Kidney (tissue), 13 donors: ENCODE measurements at regions not wholly inside any gene's neighbourhood (a gene's known extent, or its start where the extent isn't known, plus 50 kb on each side); places are given as distances from the start of the nearest gene placed in this dataset.
A peak's percentile ranks its signal among the peaks of the same experiment; 100 is the strongest.

Experiments used
- DNase-seq, 5 donors: peaks; one replicate each; pipeline ENCODE4 v3.0.0-alpha.2; 2013 to 2020
- FAIRE-seq: peaks from 2 replicates; lab custom pipeline; 2012; peaks lifted over from hg19 to GRCh38; lab: Jason Lieb, UNC
- H3K27ac ChIP-seq, 2 donors: one replicate each; pipeline ENCODE4 v1.7.0; 2013; ENCODE audit warnings: low read depth in 2 of 2, low read length in 2 of 2, inconsistent platforms in 1 of 2
- H3K27me3 ChIP-seq: one replicate; pipeline ENCODE4 v1.7.1; 2013; ENCODE audit warnings: low read length, inconsistent platforms; ENCODE audit not compliant: control insufficient read depth, insufficient read depth
- H3K36me3 ChIP-seq, 3 donors: one replicate each; pipeline versions ENCODE4 v1.7.0 to v1.7.1; 2013; ENCODE audit warnings: low read length in 3 of 3, control low read depth in 1 of 3, inconsistent platforms in 1 of 3; ENCODE audit not compliant: insufficient read depth in 3 of 3, control insufficient read depth in 2 of 3
- H3K4me1 ChIP-seq, 3 donors: one replicate each; pipeline versions ENCODE4 v1.7.0 to v1.7.1; 2013; ENCODE audit warnings: low read length in 3 of 3, inconsistent platforms in 1 of 3, low read depth in 1 of 3; ENCODE audit not compliant: control insufficient read depth in 2 of 3, insufficient read depth in 2 of 3
- H3K4me3 ChIP-seq, 3 donors: one replicate each; pipeline versions ENCODE4 v1.7.0 to v1.8.1; 2013; ENCODE audit warnings: low read length in 3 of 3, control low read depth in 1 of 3, inconsistent platforms in 1 of 3
- H3K9ac ChIP-seq, 3 donors: one replicate each; pipeline versions ENCODE4 v1.7.0 to v1.7.1; 2013; ENCODE audit warnings: low read length in 3 of 3, control low read depth in 1 of 3, inconsistent platforms in 1 of 3
- H3K9me3 ChIP-seq, 3 donors: one replicate each; pipeline versions ENCODE4 v1.7.0 to v1.7.1; 2013; ENCODE audit warnings: low read length in 3 of 3, control low read depth in 1 of 3, inconsistent platforms in 1 of 3; ENCODE audit not compliant: control insufficient read depth in 2 of 3, insufficient read depth in 1 of 3
- intact Hi-C: fragments of 100-400 bp; cut with DNase I; formaldehyde crosslinking; loops from one replicate; pipeline ENCODE4 v1.11.1; 2022
- TF ChIP-seq, protein P1 (sequence below): IDR thresholded peaks from 3 replicates; pipeline ENCODE4 v1.5.1; 2012; ENCODE audit warnings: mild to moderate bottlenecking, moderate library complexity, borderline replicate concordance; ENCODE audit not compliant: insufficient read depth; ENCODE audit errors: extremely low read depth
- donor health status: control.
- donor health status: control.
- donor health status: control.
- donor health status: control.
- donor health status: control.
- donor health status: DM: yes; HTN: yes; CAD: no.
- donor health status: Normal renal cell carcinoma (clear cell type).

DNA sequence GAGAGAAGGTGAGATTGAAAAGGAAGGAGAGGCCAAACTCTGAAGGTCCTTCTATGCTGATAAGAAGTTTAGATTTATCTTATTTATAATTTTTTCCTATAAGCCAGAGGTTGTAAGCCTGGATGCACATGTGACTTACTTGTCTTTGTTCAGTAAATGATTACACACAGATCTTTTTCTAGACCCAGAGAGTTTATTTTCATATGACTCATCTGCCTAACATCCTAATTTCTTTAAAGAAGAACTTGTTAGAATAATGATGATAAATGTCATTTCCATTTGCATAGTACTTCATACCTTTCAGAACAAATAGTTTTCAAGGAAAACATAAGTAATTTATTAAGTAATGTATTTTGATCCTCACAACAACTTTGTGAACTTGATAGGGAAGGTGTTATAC is 434.8 kb upstream of the DPH6 start:
- Histone ChIP-seq H3K9ac (no peak overlapping the region), H3K36me3 (no peaks in the 10 kb centered on the region), H3K4me3 (no peak overlapping the region), H3K4me1 (no peaks in the 10 kb centered on the region), H3K9me3 (no peaks in the 10 kb centered on the region), H3K27ac (no peak overlapping the region), H3K27me3 (no peaks in the 10 kb centered on the region)
- DNase-seq = no peak
- TF ChIP-seq, protein P1, sequence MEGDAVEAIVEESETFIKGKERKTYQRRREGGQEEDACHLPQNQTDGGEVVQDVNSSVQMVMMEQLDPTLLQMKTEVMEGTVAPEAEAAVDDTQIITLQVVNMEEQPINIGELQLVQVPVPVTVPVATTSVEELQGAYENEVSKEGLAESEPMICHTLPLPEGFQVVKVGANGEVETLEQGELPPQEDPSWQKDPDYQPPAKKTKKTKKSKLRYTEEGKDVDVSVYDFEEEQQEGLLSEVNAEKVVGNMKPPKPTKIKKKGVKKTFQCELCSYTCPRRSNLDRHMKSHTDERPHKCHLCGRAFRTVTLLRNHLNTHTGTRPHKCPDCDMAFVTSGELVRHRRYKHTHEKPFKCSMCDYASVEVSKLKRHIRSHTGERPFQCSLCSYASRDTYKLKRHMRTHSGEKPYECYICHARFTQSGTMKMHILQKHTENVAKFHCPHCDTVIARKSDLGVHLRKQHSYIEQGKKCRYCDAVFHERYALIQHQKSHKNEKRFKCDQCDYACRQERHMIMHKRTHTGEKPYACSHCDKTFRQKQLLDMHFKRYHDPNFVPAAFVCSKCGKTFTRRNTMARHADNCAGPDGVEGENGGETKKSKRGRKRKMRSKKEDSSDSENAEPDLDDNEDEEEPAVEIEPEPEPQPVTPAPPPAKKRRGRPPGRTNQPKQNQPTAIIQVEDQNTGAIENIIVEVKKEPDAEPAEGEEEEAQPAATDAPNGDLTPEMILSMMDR = no peak
- intact Hi-C loops = no loop called here
- FAIRE-seq = no peak

DNA sequence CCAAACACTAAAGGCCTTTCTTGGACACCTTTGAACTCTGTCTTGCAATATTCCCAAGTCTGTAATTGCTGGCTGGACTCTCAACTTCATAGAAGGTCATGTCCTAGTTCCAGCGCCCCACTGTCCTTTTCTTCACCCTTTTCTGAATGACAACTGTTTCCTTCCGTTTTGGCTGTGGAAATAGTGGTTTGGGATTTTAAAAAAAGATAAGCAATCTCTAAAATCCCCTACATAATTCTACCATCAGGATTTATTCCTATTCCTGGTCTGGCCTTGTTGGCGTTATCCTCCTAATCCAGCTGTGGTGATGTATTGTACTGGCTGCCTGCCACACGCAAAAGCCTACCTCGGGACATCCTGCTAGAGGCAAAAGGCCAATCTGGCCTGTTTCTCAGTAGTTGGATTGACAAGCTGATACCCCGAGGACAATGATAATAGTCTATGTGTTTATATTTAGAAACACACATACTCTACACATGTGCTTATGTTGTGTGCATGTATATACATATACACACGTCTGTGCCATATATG is 440.3 kb upstream of the DPH6 start:
- Histone ChIP-seq H3K27me3 (no peaks in the 10 kb centered on the region), H3K9me3 (no peaks in the 10 kb centered on the region), H3K4me3 (no peak overlapping the region), H3K36me3 (no peaks in the 10 kb centered on the region), H3K27ac (no peak overlapping the region), H3K4me1 (no peaks in the 10 kb centered on the region), H3K9ac (no peak overlapping the region)
- peak; percentile 36 to 83 (median 53) for DNase-seq
- intact Hi-C loops = no loop called here
- TF ChIP-seq, protein P1 = no peak
- no peak for FAIRE-seq

DNA sequence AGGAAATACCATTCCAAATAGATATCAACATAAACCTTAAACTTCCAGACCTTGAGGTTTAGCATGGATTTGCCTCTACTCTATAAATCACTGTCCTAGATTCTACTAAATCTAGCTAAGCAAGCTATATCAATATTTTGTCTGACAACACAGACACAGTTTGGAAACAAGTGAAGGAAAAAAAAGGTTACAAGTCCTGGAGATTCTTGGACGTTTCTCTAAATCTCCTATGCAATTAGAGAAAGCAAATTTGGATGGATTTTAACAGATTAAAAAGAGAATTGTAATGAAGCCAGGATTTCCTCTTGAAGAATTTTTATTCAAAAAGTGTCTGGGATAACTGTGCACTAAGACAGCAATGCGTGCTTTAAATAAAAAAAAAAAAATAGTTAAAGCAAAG is 441.1 kb upstream of the DPH6 start:
- Histone ChIP-seq H3K36me3 (no peaks in the 10 kb centered on the region), H3K4me1 (no peaks in the 10 kb centered on the region), H3K9me3 (no peaks in the 10 kb centered on the region), H3K27ac (no peak overlapping the region), H3K9ac (no peak overlapping the region), H3K4me3 (no peak overlapping the region), H3K27me3 (no peaks in the 10 kb centered on the region)
- DNase-seq (peak in 1 of 5 donors; percentile 28), FAIRE-seq (no peak)
- TF ChIP-seq, protein P1 = no peak
- intact Hi-C loops = no loop called here

DNA sequence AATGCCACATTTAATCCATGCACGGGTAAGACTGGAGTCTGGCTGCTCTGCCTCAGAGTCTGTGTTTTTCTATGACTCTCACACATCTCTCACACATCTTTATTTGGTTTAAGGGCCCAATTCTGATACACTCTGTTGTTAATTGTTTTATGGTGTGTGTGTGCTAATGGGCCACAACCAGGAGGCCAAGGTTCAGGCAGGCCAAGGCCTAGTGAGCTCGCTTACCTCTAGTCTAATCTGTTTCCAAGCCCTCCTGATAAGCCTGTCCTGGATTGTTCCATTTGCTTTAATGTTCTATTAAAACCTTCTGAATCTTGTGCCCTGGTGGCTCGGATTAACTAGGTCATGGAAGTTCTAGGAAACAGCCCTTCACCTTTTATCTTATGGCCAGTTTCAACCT is 445.4 kb upstream of the DPH6 start:
- FAIRE-seq = no peak
- no peak for DNase-seq
- intact Hi-C loops = no loop called here

More for the DNA sequence above, 445.4 kb upstream of the DPH6 start:
- H3K9me3 ChIP-seq = no peaks in the 10 kb centered on the region
- H3K27me3 ChIP-seq = no peaks in the 10 kb centered on the region
- TF ChIP-seq, protein P1 = no peak
- no peak overlapping the region for H3K9ac ChIP-seq
- H3K4me1 ChIP-seq = no peaks in the 10 kb centered on the region
- H3K4me3 ChIP-seq = no peak overlapping the region
- H3K36me3 ChIP-seq = no peaks in the 10 kb centered on the region
- no peak overlapping the region for H3K27ac ChIP-seq
